Activated naive CD4-positive, alpha-beta T cell treated with anti-CD3 and anti-CD28 coated beads for 36 hours (primary cell): ENCODE measurements at regions not wholly inside any gene's neighbourhood (a gene's known extent, or its start where the extent isn't known, plus 50 kb on each side); places are given as distances from the start of the nearest gene placed in this dataset.

Experiments
- CTCF ChIA-PET: fragments of 350-600 bp; sonication (Branson Sonifier 250); formaldehyde crosslinking; loops from one replicate; lab custom pipeline; 2021; ENCODE audit warnings: antibody characterized with exemption; lab: Charles Lee
- DNase-seq: peaks from one replicate; pipeline ENCODE4 v3.0.0-alpha.2; 2020
- H3K27ac Mint-ChIP-seq: one replicate; pipeline ENCODE4 v1.8.0; 2021; ENCODE audit warnings: mild to moderate bottlenecking, mixed read lengths
- H3K27me3 Mint-ChIP-seq: one replicate; pipeline ENCODE4 v1.8.0; 2021; ENCODE audit warnings: low read depth, mixed read lengths
- H3K36me3 Mint-ChIP-seq: one replicate; pipeline ENCODE4 v1.8.0; 2021; ENCODE audit warnings: low read depth, mixed read lengths
- H3K4me1 Mint-ChIP-seq: one replicate; pipeline ENCODE4 v1.8.0; 2021; ENCODE audit warnings: low read depth, mixed read lengths
- H3K4me3 Mint-ChIP-seq: one replicate; pipeline ENCODE4 v1.8.0; 2021; ENCODE audit warnings: mild to moderate bottlenecking, moderate library complexity, mixed read lengths
- H3K9me3 Mint-ChIP-seq: one replicate; pipeline ENCODE4 v1.8.0; 2021; ENCODE audit warnings: mixed read lengths
- intact Hi-C: fragments of 100-400 bp; cut with micrococcal nuclease; formaldehyde crosslinking; loops from one replicate; pipeline ENCODE4 v1.15.1; 2023

- peaks cover 2% of the 10 kb centered on the region for H3K27me3 Mint-ChIP-seq
- H3K9me3 Mint-ChIP-seq: peaks cover 2% of the 10 kb centered on the region
- H3K36me3 Mint-ChIP-seq: no peaks in the 10 kb centered on the region
- CTCF ChIA-PET: no interaction called here
- no peak for DNase-seq
- intact Hi-C loops: no loop called here
- H3K27ac Mint-ChIP-seq: no peak overlapping the region
- no peak overlapping the region for H3K4me3 Mint-ChIP-seq
- no peaks in the 10 kb centered on the region for H3K4me1 Mint-ChIP-seq
Measured at GRCh38 chr4:24702281-24702680, 93.1 kb upstream of the SOD3 start.

- intact Hi-C loops: no loop called here
- H3K27me3 Mint-ChIP-seq: peaks cover 2% of the 10 kb centered on the region
- H3K4me3 Mint-ChIP-seq: no peak overlapping the region
- H3K4me1 Mint-ChIP-seq: no peaks in the 10 kb centered on the region
- no peak overlapping the region for H3K27ac Mint-ChIP-seq
- CTCF ChIA-PET: no interaction called here
- peaks cover 2% of the 10 kb centered on the region for H3K9me3 Mint-ChIP-seq
- H3K36me3 Mint-ChIP-seq: no peaks in the 10 kb centered on the region
- DNase-seq: no peak
Measured at GRCh38 chr4:24703298-24703697, 92.1 kb upstream of the SOD3 start.

- CTCF ChIA-PET: no interaction called here
- no peaks in the 10 kb centered on the region for H3K36me3 Mint-ChIP-seq
Measured at GRCh38 chr4:24704149-24704548, 91.2 kb upstream of the SOD3 start.

GRCh38 chr4:24705016-24705753, 90.2 kb upstream of the SOD3 start:
- peaks cover 3% of the 10 kb centered on the region for H3K27me3 Mint-ChIP-seq
- intact Hi-C loops: no loop called here
- H3K36me3 Mint-ChIP-seq: no peaks in the 10 kb centered on the region
- peaks cover 6% of the 10 kb centered on the region for H3K9me3 Mint-ChIP-seq
- no peaks in the 10 kb centered on the region for H3K4me1 Mint-ChIP-seq
- H3K27ac Mint-ChIP-seq: no peak overlapping the region
- no peak for DNase-seq
- no peak overlapping the region for H3K4me3 Mint-ChIP-seq
- CTCF ChIA-PET: no interaction called here

More at GRCh38 chr4:24704149-24704548, 91.2 kb upstream of the SOD3 start:
- no peak for DNase-seq
- no peak overlapping the region for H3K27ac Mint-ChIP-seq
- intact Hi-C loops: no loop called here
- H3K4me1 Mint-ChIP-seq: no peaks in the 10 kb centered on the region
- H3K9me3 Mint-ChIP-seq: peaks cover 5% of the 10 kb centered on the region
- H3K27me3 Mint-ChIP-seq: peaks cover 4% of the 10 kb centered on the region
- H3K4me3 Mint-ChIP-seq: no peak overlapping the region

GRCh38 chr4:24713604-24714003, 81.8 kb upstream of the SOD3 start:
- no peaks in the 10 kb centered on the region for H3K36me3 Mint-ChIP-seq
- H3K4me3 Mint-ChIP-seq: no peak overlapping the region
- no peaks in the 10 kb centered on the region for H3K4me1 Mint-ChIP-seq
- DNase-seq: no peak
- intact Hi-C loops: no loop called here
- H3K27me3 Mint-ChIP-seq: peaks cover 6% of the 10 kb centered on the region
- CTCF ChIA-PET: no interaction called here
- H3K27ac Mint-ChIP-seq: no peak overlapping the region
- peaks cover 21% of the 10 kb centered on the region for H3K9me3 Mint-ChIP-seq

GRCh38 chr4:24719615-24720014, 75.8 kb upstream of the SOD3 start:
- CTCF ChIA-PET: no interaction called here
- Mint-ChIP-seq H3K27ac (no peak overlapping the region), H3K4me1 (no peaks in the 10 kb centered on the region), H3K4me3 (no peak overlapping the region), H3K27me3 (peaks cover 4% of the 10 kb centered on the region), H3K9me3 (peaks cover 9% of the 10 kb centered on the region), H3K36me3 (no peaks in the 10 kb centered on the region)
- no peak for DNase-seq
- intact Hi-C loops: no loop called here

GRCh38 chr4:24720436-24720835, 74.9 kb upstream of the SOD3 start:
- H3K4me3 Mint-ChIP-seq: no peak overlapping the region

GRCh38 chr4:24720979-24721378, 74.4 kb upstream of the SOD3 start:
- H3K9me3 Mint-ChIP-seq: peaks cover 2% of the 10 kb centered on the region

More at GRCh38 chr4:24720436-24720835, 74.9 kb upstream of the SOD3 start:
- DNase-seq: no peak
- Mint-ChIP-seq H3K36me3 (no peaks in the 10 kb centered on the region), H3K9me3 (peaks cover 5% of the 10 kb centered on the region), H3K4me1 (no peaks in the 10 kb centered on the region), H3K27me3 (peaks cover 4% of the 10 kb centered on the region), H3K27ac (no peak overlapping the region)
- CTCF ChIA-PET: interaction anchor here (1.0 kb wide), 1 partner anchor 32 kb away, joined by 3 read pairs; no protein-coding TSS in a partner anchor
- intact Hi-C loops: no loop called here

GRCh38 chr4:24722026-24722568, 73.3 kb upstream of the SOD3 start:
- no peak for DNase-seq
- CTCF ChIA-PET: no interaction called here
- Mint-ChIP-seq H3K27ac (no peak overlapping the region), H3K4me3 (no peak overlapping the region), H3K9me3 (no peaks in the 10 kb centered on the region), H3K4me1 (no peaks in the 10 kb centered on the region), H3K36me3 (no peaks in the 10 kb centered on the region), H3K27me3 (peaks cover 8% of the 10 kb centered on the region)
- intact Hi-C loops: no loop called here

More at GRCh38 chr4:24720979-24721378, 74.4 kb upstream of the SOD3 start:
- intact Hi-C loops: no loop called here
- H3K4me1 Mint-ChIP-seq: no peaks in the 10 kb centered on the region
- no peak overlapping the region for H3K27ac Mint-ChIP-seq
- no peaks in the 10 kb centered on the region for H3K36me3 Mint-ChIP-seq
- no peak for DNase-seq
- no peak overlapping the region for H3K4me3 Mint-ChIP-seq
- peaks cover 8% of the 10 kb centered on the region for H3K27me3 Mint-ChIP-seq
- CTCF ChIA-PET: interaction anchor here (0.6 to 1.0 kb wide), 2 partner anchors 32 to 536 kb away, joined by 3 to 4 read pairs; no protein-coding TSS in a partner anchor

- H3K9me3 Mint-ChIP-seq: no peaks in the 10 kb centered on the region
- no peak overlapping the region for H3K27ac Mint-ChIP-seq
- intact Hi-C loops: no loop called here
- no peak overlapping the region for H3K4me3 Mint-ChIP-seq
- DNase-seq: no peak
- CTCF ChIA-PET: no interaction called here
- peaks cover 8% of the 10 kb centered on the region for H3K27me3 Mint-ChIP-seq
- H3K36me3 Mint-ChIP-seq: no peaks in the 10 kb centered on the region
- no peaks in the 10 kb centered on the region for H3K4me1 Mint-ChIP-seq
Measured at GRCh38 chr4:24727390-24728224, 67.8 kb upstream of the SOD3 start.

GRCh38 chr4:24729119-24729730, 66.1 kb upstream of the SOD3 start:
- Mint-ChIP-seq H3K36me3 (no peaks in the 10 kb centered on the region), H3K4me1 (no peaks in the 10 kb centered on the region), H3K27ac (no peak overlapping the region), H3K27me3 (peaks cover 16% of the 10 kb centered on the region), H3K4me3 (no peak overlapping the region), H3K9me3 (no peaks in the 10 kb centered on the region)
- intact Hi-C loops: no loop called here
- DNase-seq: no peak
- CTCF ChIA-PET: no interaction called here

GRCh38 chr4:24730256-24731001, 64.9 kb upstream of the SOD3 start:
- Mint-ChIP-seq H3K4me3 (no peak overlapping the region), H3K9me3 (no peaks in the 10 kb centered on the region), H3K36me3 (no peaks in the 10 kb centered on the region), H3K27ac (no peak overlapping the region), H3K27me3 (peaks cover 16% of the 10 kb centered on the region), H3K4me1 (no peaks in the 10 kb centered on the region)
- CTCF ChIA-PET: no interaction called here
- intact Hi-C loops: no loop called here
- DNase-seq: no peak
